GM12874 (cell line): ENCODE measurements at regions not wholly inside any gene's neighbourhood (a gene's known extent, or its start where the extent isn't known, plus 50 kb on each side); places are given as distances from the start of the nearest gene placed in this dataset.

Source experiments
- CTCF ChIP-seq: IDR thresholded peaks from 2 replicates; pipeline ENCODE4 v1.5.1; 2011; ENCODE audit warnings: low read depth, mild to moderate bottlenecking, control low read depth, low read length, moderate library complexity; ENCODE audit not compliant: insufficient read depth

DNA sequence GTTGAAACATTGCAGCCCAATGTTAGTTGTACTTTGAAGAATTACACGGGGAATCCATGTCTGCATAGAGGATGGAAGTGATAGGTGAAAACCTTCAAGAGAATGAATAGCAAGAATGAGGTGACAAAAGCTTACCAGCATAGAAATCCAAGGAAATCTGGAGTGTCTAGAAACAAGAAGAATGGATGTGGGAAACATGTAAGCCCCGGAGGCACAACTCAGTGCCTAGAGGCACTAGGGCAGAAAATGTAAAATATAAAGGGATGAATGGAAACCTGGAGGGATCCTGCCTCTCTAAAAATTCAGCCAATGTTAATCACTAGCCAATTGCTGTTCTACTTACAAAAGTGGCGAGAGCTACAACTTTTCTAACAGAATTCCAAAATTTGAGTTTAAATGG, 619.0 kb downstream of the TBL1XR1 start:
- no peak for TF ChIP-seq CTCF

- TF ChIP-seq CTCF = no peak
Measured at GRCh38 chr3:176577447-176577846, 619.8 kb downstream of the TBL1XR1 start.

DNA sequence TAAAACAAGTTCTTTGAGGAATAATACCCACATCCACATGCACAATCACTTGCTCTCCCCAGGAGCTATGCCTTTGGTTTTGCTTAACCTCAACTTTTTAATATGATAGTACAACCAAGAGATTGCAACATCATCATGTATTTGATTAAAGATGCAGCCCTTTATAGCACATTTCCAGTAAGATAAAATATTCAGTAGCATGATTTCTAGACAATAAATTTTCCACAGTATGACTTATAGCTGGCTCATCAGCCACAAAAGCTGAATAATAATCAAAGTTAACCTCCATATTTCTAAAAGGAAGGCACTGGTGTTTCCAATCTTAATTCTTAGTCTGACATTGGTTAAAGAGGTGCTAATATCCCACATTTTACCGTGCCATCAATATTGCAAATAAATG, 622.5 kb downstream of the TBL1XR1 start:
- no peak for TF ChIP-seq CTCF

GRCh38 chr3:176571926-176572325, 625.4 kb downstream of the TBL1XR1 start:
- TF ChIP-seq CTCF = no peak

DNA sequence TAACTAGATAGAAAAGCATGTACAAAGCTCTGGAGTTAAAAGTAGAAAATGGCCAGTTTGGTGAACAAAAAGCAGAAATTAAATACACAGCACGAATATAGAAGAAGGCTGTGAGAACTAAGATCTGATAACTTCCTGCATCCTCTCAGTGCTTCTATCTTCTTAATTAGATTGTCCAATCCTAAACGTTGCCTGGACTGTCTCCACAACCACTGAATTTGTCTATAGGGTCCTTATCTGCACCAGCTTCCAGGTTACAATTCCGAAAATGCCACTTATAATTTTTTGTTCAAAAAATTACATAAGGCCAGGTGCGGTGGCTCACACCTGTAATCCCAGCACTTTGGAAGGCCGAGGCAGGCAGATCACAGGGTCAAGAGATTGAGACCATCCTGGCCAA, 626.3 kb downstream of the TBL1XR1 start:
- no peak for TF ChIP-seq CTCF

GRCh38 chr3:176568189-176568588, 629.1 kb downstream of the TBL1XR1 start:
- no peak for TF ChIP-seq CTCF

- TF ChIP-seq CTCF = no peak
Measured at GRCh38 chr3:176566757-176567156, 630.5 kb downstream of the TBL1XR1 start.

- TF ChIP-seq CTCF = no peak
Measured at GRCh38 chr3:176562331-176562730, 635.0 kb downstream of the TBL1XR1 start.
